Myocyte (in vitro differentiated cells): ENCODE measurements at regions not wholly inside any gene's neighbourhood (a gene's known extent, or its start where the extent isn't known, plus 50 kb on each side); places are given as distances from the start of the nearest gene placed in this dataset.
A peak's percentile ranks its signal among the peaks of the same experiment; 100 is the strongest.

Source experiments
- DNase-seq: peaks from one replicate; pipeline ENCODE4 v3.0.0-alpha.2; 2012; ENCODE audit warnings: low read depth

DNA sequence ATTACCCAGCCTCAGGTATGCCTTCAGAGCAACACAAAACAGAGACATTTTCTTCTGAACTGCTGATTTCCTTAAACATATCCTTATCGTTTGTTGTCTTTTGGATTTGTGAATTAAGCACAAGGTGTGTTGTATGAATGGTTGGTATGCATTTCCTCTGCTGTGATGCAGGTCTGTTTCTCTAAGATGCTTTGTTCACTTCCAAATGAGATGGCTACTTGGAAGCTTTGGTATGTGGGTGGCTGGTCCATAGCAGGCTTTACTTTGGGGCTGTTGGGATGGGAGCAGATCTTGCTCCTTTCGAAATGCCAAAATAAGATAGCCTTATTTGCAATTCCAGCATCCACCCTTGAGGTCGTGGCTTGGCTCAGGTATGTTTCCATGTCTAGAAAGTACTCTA, 257.2 kb downstream of the INSIG2 start:
- DNase-seq, result no peak

DNA sequence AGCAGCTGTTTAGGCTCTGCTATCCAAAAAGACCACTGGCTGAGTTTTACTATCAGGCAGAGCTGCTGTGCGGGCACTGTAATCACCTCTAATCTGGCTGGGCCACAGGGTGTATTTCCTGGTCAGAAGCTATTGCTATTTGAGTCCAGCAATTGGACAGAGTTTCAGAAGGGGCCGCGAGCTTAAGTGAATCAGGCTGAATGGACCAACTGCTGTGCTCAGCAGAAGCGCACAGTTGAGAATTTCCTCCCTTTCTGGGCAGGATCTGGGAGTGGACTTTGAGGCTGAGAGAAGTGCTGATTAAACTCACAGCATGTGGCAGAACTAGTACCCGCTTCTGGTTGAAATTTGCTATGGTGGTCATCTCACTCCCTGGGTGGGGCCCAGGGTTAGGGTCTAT, 251.8 kb downstream of the INSIG2 start:
- no peak for DNase-seq

DNA sequence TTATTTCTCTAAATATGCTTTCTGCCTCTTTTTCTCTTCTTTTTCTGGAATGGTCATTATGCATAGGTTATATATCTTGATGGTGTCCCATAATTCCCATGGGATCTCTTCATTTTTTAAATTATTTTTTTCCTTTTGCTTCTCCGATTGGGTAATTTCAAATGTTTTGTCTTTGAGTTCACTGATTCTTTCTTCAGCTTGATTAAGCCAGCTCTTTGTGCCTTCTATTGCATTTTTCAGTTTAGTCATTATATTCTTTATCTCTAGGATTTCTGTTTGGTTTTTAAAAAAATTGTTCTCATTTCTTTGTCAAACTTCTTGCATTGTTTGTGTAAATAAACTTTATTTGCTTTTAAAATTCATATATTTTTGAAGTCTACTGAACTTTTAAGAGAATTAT, 251.1 kb downstream of the INSIG2 start:
- DNase-seq, result no peak

DNA sequence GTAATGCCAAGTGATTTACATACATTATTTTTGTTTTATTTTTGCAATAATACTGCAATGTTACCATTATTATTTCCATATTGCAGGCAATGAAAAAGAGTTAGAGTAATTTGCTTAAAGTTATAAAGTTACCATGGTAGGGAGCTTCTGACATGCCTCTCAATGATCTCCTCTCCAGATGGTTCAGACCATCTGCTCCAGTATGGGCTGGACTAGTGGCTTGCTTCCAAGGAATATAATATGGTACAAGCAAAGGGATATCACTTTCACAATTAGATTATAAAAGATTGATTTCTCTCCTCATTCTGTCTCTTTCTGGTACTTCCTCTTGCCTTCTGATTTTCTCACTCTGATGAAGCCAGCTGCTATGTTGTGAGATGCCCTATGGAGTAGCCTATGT, 245.4 kb downstream of the INSIG2 start:
- no peak for DNase-seq

DNA sequence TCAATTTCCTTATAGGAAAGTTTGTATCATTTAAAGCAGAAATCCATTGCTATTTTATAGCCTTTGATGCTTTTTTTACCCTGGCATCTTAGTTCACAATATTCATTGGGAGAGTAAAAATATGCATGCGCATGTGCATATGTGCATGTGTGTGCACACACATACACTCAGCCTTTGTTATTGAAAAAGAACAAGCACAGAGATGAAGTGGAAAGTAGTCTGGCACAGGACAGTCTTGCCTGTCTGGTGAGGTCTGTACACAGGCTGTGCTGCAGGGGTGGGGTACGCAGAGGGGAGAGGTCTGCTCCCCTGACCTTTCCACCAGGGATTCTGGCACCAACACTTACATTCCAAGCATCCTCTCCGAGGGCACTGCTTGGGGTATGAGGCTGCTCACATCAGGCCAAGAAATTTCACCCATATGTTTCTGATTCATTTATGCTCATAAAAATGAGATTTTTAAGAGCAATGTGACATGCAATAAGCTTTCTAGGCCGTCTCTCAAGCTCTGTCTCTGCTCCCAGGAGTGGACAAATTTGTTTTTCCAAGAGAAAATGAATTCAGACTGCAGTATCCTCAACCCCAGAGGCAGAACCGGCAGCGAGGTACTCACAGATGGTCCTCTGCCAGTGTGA, 237.2 kb downstream of the INSIG2 start:
- no peak for DNase-seq

DNA sequence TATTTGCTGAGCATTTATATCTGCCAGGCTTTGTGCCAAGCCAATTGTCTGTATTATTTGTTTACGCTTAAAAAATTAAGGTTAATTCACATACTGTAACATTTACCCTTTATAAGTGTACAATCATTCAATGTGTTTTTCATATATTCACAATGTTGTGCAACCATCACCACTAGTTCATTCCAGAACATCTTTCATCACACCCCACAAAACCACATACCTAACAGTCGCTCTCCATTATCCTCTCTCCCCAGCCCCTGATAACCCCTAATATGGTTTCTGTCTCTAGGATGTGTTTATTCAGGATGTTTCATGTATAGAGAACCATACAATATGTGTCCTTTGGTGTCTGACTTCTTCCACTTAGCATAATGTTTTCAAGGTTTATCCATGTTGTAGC, 234.1 kb downstream of the INSIG2 start:
- no peak for DNase-seq

DNA sequence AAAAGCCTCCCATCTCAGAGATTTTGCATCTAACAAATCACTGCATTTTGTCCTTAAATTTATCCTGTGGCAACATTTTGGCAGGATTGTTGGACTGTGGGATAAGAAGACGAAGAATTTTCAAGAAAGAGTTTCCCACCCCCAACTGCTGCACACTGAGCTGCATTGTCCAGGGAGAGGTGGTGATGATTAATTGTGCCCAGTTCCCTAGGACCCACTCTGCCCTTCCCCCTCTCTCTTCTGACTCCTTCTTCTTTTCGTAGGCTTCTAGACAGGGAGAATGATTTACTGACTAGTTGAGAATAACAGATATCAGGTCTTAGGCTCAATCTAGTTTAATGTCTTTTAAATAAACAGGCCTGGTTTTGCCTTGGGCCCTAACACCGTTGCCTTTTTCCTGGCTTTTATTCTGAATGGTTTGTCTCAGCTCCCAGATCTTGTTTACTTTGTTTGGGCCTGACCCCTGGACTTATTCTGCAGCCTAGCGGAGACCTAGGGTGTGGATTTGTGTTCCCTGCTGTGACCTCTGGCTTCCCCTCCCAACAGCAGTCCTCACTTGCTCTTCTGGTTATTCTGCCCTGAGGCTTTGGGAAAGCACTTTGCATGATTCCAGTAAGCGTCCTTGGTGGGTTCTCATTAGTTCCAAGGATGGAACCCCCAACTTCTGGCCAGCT, 233.3 kb downstream of the INSIG2 start:
- DNase-seq, result no peak

DNA sequence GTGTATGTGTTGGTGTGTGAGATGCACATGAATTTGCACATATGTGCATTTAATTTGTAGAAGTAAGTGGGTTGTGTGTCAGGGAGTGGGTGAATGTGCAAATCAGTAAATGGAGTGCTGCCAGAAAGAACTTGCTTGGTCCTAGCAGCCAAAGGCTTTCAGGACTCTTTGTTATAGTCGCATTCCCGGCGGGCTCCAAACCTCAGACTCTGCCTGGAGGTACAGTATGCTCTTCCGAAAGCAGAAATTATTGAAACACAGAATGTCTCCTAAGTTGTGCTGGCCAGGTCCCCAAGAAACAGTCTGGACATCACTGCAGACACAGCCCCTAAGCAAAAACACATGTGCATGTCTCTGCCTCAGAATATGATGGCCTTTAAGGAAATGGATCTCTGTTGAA, 232.4 kb downstream of the INSIG2 start:
- no peak for DNase-seq

DNA sequence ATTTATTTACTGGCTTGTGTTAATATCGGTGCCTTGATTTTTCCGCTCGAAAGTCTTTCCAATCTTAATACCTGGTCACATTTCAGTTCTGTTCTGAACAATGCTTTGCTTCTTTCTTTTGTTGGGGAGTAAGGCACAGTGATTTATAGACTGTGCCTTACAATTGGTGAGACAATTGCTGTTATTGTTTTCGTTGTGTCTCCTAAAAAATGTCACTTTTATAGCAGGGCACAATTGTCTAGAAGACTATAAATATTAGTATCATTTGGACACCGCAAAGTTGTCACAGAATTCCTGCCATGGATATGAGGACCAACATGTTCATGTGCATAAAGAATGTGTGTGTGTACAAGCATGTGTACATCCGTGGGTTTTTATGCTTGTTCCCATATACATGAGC, 231.9 kb downstream of the INSIG2 start:
- DNase-seq, result no peak

DNA sequence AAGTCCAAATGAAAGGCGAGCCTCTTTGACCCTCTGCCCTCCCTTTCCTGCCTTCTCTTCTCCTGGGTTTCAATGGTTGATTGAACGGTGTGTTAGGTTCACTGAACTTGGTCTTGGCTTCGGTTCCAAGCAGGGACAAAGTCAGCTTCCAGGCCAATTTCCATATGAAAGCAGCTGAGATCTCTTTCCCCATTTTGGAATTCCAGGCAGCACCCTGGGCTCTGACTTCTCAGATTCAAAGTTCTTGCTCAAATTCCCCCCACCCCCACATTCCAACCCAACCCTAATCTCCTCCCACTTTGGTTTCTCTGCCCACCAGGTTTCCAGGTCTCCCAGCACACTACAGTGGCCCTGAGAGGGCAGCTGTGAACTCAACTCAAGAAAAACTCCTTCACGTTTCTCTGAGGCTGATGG, 231.0 kb downstream of the INSIG2 start:
- no peak for DNase-seq

DNA sequence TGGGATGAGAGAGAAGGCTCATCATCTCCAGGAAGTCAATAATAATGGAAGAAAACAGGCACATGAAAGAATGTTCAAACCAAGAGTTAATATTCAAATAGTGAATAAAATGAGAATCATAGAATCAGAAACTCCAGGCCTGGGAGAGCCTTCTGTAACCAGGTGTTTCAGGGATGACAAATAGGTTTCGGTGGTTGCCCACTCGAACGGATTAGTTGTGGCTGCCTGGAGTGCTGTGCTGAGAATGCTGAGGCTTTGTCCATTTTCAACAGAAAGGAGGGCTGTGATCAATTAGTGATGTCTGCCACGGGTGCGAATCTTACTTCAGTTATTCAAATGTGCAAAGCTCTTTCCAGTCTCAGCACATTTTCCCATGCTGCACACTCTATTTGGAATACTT, 227.3 kb downstream of the INSIG2 start:
- DNase-seq, result no peak

DNA sequence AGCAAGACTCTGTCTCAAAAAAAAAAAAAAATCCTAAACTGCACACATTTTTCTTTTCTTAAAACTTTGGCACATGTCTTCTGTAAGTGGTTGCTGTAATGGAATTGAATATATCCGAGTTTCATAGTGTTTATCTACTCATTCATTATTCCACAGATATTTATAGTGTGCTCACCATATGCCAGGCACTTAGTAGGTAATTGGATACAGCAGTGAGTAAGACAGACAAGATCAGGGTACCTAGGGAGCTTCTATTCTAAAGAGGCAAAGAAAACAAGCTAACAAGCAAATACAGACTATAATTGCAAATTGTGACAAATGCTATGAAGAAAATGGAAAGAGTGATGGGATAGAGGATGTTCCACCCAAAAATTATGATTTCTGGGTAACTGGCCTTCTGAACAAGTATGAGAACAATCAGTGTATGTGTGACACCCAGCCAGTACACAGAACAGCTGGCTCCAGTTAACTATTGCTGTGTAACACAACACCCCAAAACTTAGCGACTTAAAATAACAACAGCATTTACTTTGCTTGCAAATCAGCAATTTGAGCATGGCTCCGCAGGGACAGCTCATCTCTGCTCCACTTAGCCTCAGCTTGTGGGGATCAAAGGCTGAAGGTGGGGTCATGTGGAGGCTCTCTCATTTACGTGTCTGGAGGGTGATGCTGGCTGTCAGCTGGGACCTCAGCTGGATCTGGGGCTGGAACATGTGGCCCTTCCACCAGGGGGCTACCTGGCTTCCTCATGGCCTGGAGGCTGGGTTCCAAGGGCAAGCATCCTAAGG, 224.9 kb downstream of the INSIG2 start:
- no peak for DNase-seq

DNA sequence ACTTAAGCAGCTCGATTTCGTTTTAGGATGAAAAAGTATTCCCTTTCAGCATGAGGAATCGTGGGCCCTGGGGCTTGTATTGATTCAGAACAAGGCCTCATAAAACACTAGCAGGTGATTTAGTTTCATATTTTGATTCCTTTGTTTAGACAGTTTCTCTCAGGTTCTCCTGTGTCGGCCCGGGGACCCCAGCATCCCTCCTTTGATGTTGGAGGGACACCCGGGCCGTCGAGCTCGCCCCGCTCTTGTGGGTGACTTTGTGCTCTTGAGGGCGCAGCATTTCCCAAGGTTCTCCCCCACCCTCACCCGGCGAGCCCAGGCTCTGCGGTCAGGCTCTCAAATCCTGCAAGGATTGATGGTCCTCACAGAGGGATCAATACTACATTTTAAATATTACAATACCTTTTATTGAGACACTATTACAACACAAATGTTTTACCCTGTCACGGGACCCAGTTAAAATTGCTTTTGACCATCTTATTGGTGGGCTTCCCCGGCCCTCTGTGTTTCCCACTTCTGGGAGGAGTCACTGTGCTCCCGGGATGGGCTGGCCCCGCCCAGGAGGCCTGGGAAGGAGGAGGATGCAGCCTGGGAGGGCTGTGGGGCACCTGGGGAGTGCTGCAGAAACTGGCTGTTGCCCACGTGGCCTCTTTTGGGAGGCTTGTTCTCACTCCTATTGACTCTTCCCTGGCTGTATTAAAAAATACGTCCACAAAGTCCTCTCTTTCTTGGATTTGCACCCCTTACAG, 222.6 kb downstream of the INSIG2 start:
- DNase-seq, result no peak

DNA sequence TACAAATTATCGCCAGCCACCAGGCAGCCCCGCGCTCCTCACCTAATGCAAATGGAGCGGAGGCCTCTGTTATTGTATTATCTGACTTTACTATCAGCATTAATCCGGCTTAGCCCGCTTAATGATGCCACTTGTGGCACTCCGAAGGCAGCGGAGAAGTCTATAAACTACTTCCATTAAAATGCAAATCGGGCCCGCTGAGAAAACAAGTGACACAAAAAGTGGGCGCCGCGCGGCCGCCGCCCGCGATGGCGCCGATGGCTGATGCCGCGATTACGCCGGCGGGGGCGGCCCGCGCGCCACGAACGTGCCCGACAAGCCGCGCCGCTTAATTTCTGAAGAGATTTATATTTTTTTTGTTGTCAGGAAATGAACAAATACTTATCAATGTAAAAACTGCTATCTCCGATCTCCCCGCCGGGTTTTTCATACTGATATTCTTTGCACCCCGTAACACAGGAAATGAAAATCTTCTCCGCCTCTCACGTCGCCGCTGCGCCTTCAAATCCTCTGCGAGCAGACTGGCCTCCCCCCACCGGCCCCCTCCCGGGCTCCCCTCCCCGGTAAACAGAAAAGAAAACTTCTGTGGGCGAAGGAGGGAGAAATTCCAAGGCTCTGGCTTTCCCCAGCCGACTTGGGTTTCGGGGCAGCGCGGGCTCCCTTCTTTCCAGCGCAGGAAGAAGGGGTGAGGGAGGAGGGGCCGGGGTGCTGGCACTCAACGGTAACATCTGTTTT, 221.8 kb downstream of the INSIG2 start:
- DNase-seq, result peak; percentile 45

DNA sequence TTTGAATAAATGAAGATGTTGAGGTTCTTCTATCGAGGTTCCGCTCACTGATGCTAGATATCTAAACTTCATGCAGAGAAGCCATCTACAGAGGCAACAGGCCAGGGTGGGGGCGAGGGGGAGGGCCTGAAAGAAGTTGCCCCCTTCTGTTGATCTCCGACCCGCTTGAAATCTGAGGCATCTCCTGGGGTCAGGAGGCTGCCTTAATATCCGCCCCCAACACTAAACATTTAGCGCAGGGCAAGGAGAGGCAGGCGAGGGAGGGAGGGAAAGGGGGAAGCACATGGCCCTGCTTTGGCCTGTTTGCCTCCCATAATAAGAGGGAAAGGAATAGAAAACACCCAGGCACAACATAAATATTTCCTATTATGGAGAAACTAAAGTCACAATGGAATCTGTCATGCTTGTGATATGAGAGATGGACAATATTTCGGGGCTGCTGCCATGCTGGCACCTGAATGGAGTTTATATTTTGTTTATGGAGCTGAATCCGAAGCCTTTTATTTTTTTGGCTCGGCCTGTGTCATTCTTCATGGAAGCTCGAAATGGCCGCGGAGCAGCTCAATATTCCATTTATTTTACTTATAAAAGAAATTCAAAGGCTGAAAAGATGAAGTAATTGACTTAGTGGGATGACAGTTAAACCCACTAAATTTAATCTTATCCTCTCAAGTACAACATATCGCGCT, 221.1 kb downstream of the INSIG2 start:
- no peak for DNase-seq

DNA sequence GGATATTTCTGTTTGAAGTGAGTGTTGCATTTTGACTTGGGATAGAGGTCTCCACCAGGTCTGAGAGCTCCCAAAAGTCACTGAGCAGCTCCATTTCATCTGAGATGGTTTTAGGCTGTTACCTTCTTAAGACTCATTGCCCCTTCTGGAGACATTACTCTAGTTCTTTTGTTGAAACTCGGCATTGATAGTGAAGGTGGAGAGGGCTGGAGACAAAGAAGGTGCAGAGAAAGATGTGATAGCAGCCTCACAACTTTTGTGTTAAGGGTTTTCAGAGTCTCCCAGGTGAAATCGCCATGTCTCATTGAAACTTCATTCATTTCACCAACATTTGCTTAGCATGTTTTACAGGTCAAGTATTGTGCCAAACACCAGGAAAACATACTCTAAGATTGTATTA, 219.6 kb downstream of the INSIG2 start:
- DNase-seq, result no peak

DNA sequence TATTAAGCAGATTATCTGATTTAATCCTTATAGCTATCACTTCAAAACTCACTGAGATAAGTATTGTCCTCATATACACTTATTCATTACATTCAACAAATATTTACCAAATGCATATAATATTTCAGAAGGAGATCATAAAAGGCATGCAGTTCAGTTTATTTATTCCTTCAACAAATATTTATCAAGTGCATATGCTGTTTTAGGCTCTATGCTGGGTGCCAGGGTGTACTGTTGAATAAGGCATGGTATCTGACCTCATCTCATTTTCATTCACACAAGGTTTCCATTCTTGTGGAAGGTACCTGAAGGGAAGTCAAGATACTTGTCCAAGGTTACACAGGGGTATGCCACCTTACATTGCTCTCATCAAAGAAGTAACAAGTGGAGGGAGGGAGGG, 213.0 kb downstream of the INSIG2 start:
- no peak for DNase-seq

DNA sequence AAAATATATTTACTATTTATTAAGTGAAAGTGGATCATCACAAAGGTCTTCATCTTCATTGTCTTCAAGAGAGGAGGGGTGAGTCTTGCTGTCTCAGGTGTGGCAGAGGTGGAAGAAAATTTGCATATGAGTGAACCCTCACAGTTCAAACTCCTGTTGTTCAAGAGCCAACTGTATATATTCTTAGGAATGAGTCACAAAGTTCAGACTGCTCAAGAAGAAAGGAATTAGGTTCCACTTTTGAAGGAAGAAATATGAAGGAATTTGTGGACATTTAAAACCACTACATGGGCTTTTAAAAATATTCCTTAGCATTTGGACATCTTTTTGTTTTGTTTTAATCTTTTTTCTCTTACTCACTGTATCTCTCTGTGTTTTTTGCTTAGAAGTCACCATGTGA, 212.6 kb downstream of the INSIG2 start:
- DNase-seq, result no peak

DNA sequence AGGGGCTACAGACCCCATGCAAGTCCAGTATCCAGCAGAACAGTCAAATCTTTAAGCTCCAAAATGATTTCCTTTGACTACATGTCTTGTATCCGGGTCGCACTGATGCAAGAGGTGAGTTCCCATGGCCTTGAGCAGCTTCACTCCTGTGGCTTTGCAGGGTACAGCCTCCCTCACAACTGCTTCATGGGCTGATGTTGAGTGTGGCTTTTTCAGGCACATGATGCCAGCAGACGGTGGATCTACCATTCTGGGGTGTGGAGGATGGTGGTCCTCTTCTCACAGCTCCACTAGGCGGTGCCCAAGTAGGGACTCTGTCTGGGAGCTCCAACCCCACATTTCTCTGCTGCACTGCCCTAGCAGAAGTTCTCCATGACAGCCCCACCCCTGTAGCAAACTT, 208.4 kb downstream of the INSIG2 start:
- no peak for DNase-seq

DNA sequence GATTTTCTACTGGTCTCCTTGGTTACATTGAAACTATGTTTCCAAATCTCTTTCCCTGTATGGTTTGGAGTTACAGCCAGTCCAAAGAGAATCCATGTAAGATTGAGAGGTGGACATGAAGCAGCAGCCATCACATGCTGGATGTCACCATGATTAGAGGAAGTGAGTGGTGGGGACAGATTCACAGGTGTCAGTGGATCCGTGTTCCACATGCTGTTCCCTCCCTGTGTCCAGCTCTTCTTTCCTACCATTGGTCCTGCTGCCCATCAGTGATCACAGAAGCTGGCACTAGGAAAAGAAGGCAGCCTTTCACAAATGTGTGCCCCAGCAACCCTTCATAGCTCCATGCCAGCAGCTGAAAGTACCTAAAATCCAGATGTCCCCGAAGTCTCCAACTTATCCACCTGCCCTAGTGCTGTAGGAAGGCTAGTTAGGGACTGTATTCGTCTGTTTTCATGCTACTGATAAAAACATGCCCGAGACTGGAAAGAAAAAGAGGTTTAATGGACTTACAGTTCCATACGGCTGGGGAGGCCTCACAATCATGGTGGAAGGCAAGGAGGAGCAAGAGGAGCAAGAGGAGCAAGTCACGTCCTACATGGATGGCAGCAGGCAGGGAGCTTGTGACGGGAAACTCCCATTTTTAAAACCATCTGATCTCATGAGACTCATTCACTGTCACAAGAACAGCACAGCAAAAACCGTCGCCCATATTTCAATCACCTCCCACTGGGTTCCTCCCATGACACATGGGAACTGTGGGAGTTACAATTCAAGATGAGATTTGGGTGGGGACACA, 207.5 kb downstream of the INSIG2 start:
- DNase-seq, result no peak
